BE2C (cell line): ENCODE measurements at regions not wholly inside any gene's neighbourhood (a gene's known extent, or its start where the extent isn't known, plus 50 kb on each side); places are given as distances from the start of the nearest gene placed in this dataset.

Experiments used
- DNase-seq: peaks from one replicate; pipeline ENCODE4 v3.0.0-alpha.2; 2020
- H3K27me3 ChIP-seq: fragments of 250-450 bp; sonication (Bioruptor Pico); 2 replicates; pipeline ENCODE4 v1.5.1; 2020; ENCODE audit warnings: mild to moderate bottlenecking
- H3K36me3 ChIP-seq: fragments of 250-450 bp; sonication (Bioruptor Pico); 2 replicates; pipeline ENCODE4 v1.5.1; 2020; ENCODE audit warnings: mild to moderate bottlenecking
- H3K4me1 ChIP-seq: fragments of 250-450 bp; sonication (Bioruptor Pico); 2 replicates; pipeline ENCODE4 v1.5.1; 2020
- H3K4me3 ChIP-seq: 2 replicates; pipeline ENCODE4 v1.5.1; 2011; ENCODE audit warnings: low read depth, low read length
- H3K9me3 ChIP-seq: fragments of 250-450 bp; sonication (Bioruptor Pico); 2 replicates; pipeline ENCODE4 v1.5.1; 2020
- TF ChIP-seq, protein P1 (sequence below): IDR thresholded peaks from 2 replicates; pipeline ENCODE4 v1.5.1; 2012; ENCODE audit warnings: mild to moderate bottlenecking, low read depth, low read length

DNA sequence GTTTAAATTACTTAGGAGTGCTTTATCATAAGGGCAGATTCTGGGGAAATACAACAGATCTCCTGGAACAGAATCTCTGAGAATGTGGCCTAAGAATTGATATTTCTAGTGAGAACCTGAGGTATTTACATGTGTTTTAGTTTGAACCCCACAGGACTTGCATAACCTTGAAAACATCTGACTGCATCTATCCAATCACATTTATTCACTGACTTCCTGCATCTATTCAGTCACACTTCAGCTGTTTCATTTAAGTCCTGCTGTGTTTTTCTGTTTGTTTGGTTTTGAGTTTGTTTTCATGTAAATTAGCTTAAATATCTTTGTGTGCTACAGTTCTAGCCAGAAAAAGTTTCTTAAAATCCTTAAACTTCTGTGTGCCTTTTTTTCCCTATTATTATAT, 1260.7 kb downstream of the PLA2G4A start:
- Histone ChIP-seq H3K4me3 (no peak overlapping the region), H3K4me1 (no peaks in the 10 kb centered on the region), H3K27me3 (no peaks in the 10 kb centered on the region), H3K9me3 (no peaks in the 10 kb centered on the region), H3K36me3 (no peaks in the 10 kb centered on the region)
- DNase-seq = no peak
- TF ChIP-seq, protein P1, sequence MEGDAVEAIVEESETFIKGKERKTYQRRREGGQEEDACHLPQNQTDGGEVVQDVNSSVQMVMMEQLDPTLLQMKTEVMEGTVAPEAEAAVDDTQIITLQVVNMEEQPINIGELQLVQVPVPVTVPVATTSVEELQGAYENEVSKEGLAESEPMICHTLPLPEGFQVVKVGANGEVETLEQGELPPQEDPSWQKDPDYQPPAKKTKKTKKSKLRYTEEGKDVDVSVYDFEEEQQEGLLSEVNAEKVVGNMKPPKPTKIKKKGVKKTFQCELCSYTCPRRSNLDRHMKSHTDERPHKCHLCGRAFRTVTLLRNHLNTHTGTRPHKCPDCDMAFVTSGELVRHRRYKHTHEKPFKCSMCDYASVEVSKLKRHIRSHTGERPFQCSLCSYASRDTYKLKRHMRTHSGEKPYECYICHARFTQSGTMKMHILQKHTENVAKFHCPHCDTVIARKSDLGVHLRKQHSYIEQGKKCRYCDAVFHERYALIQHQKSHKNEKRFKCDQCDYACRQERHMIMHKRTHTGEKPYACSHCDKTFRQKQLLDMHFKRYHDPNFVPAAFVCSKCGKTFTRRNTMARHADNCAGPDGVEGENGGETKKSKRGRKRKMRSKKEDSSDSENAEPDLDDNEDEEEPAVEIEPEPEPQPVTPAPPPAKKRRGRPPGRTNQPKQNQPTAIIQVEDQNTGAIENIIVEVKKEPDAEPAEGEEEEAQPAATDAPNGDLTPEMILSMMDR = no peak

DNA sequence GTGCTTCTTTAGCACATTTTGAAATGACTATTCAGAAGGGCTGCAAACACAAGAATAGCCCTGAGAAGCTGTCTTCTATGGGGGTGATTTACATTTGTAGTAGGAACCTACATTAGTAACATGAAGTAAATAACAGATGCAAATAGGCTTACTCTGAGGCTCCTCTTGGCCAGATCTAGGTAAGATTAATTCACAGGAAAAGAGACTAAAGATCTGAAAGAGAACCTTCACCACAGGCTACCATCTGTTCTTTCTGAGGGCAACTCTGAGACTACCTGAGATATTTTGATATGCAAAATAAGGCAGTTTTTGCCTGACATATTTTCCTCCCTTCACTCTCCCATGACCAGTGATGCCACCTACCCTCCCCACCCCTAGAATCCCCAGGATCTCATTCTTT, 1267.8 kb downstream of the PLA2G4A start:
- DNase-seq = no peak
- Histone ChIP-seq H3K36me3 (no peaks in the 10 kb centered on the region), H3K4me3 (no peak overlapping the region), H3K9me3 (no peaks in the 10 kb centered on the region), H3K27me3 (no peaks in the 10 kb centered on the region), H3K4me1 (peaks cover 7% of the 10 kb centered on the region; the same call in 1 of the 2 replicates)
- TF ChIP-seq, protein P1 = no peak

DNA sequence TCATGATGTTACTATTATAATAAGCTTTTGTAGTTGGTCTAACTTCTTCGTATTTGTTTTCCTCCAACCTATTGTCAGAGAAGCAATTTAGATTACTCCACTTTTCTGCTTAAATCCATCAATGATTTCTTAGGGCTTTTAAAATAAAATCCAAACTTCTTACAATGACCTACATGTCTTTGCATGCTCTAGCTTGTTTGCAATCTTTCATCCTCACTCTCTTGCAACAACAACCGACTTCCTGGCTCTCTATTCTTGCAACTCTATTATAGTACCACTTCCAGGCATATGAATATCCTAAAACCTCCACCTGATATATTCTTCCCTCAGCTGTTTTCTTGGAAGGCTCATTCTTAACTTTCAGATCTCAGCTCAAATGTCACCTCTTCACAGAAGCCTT, 1288.7 kb downstream of the PLA2G4A start:
- Histone ChIP-seq H3K27me3 (no peaks in the 10 kb centered on the region), H3K4me1 (no peaks in the 10 kb centered on the region), H3K9me3 (no peaks in the 10 kb centered on the region), H3K4me3 (no peak overlapping the region), H3K36me3 (no peaks in the 10 kb centered on the region)
- no peak for DNase-seq
- TF ChIP-seq, protein P1 = no peak

DNA sequence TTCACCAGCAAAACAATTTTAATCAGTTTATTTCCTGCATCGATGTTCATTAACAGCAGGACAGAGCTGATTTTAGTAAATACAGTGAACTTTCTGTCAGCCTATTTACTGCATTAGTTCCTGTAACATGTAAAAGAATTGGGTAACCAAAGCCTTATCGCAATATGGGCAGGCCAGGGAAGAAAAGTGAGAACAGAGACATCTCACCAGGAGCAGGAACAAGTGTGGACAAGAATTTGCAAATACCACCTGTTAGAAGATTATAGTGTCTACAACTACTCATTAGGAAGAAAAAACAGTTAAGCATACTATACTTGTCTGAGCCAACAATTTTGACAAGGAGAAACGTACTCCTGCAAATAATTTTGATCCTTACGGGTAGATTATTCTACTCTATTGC, 1293.9 kb downstream of the PLA2G4A start:
- H3K27me3 ChIP-seq = no peaks in the 10 kb centered on the region
- TF ChIP-seq, protein P1 = no peak
- H3K9me3 ChIP-seq = no peaks in the 10 kb centered on the region
- DNase-seq = no peak
- H3K4me3 ChIP-seq = no peak overlapping the region
- H3K36me3 ChIP-seq = no peaks in the 10 kb centered on the region
- H3K4me1 ChIP-seq = no peaks in the 10 kb centered on the region

DNA sequence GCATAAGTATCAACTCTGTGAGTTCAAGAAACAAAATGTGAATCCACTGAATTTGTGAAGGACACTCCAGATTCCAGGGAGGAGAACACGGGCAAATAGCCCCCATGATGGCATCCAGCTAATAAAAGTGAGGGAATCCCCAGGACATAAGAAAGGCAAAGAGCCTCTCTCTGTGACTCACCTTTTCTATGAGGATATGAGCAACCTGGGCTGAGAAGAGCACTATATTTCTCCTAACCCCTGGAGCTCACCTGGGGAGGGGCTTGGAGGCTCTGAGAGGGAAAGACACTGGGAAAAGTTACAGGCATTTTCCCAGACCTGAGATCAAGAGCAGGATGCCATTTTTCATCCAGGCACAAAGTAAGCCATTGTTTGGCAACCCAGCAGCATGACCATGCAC, 1298.8 kb downstream of the PLA2G4A start:
- H3K36me3 ChIP-seq = no peaks in the 10 kb centered on the region

DNA sequence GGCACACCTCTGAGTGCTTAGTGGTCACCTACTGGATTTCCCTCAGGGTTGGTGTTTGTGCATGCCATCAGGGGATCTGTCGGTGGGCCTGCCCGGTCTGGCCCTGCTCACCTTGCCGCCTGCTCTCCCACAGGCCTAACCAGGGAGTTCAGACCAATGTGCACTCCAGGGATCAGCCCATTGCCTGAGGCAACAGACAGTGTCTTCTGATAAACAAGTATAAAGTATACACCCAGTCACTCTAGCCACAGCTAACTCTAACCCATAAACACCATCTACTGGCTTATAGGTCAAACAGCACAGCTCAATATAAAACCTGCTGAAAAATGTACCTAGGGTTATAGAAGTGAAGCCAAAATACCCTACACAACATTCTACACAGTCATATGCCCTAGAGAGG, 1300.0 kb downstream of the PLA2G4A start:
- Histone ChIP-seq H3K9me3 (no peaks in the 10 kb centered on the region), H3K4me1 (no peaks in the 10 kb centered on the region; the same call in 1 of the 2 replicates), H3K27me3 (no peaks in the 10 kb centered on the region), H3K4me3 (no peak overlapping the region), H3K36me3 (no peaks in the 10 kb centered on the region)
- peak; percentile 81 for DNase-seq
- TF ChIP-seq, protein P1 = peak; percentile 61

More for the DNA sequence above, 1298.8 kb downstream of the PLA2G4A start:
- no peak for DNase-seq
- Histone ChIP-seq H3K9me3 (no peaks in the 10 kb centered on the region), H3K27me3 (no peaks in the 10 kb centered on the region), H3K4me3 (no peak overlapping the region), H3K4me1 (no peaks in the 10 kb centered on the region; the same call in 1 of the 2 replicates)
- TF ChIP-seq, protein P1 = no peak
